CD8-positive, alpha-beta memory T cell (primary cell): ENCODE measurements at regions not wholly inside any gene's neighbourhood (a gene's known extent, or its start where the extent isn't known, plus 50 kb on each side); places are given as distances from the start of the nearest gene placed in this dataset.

Experiments used
- CTCF ChIA-PET: fragments of 350-600 bp; sonication (Branson Sonifier 250); formaldehyde crosslinking; loops from one replicate; lab custom pipeline; 2021; ENCODE audit warnings: antibody characterized with exemption; lab: Charles Lee
- POLR2A ChIA-PET: fragments of 350-600 bp; sonication (Branson Sonifier 250); formaldehyde crosslinking; loops from one replicate; lab custom pipeline; 2021; ENCODE audit warnings: antibody characterized with exemption; lab: Charles Lee
- DNase-seq, 5 donors: peaks; one replicate each; pipeline versions ENCODE4 v3.0.0 to v3.0.0-alpha.2; 2020 to 2022; ENCODE audit warnings: mixed read lengths in 1 of 5
- H3K27ac ChIP-seq: one replicate; pipeline ENCODE4 v1.7.0; 2013; ENCODE audit warnings: low read depth, mild to moderate bottlenecking, low read length, moderate library complexity
- H3K27me3 ChIP-seq: 2 replicates; pipeline ENCODE4 v1.7.0; 2013; ENCODE audit warnings: low read length, mild to moderate bottlenecking; ENCODE audit not compliant: insufficient read depth, poor library complexity, severe bottlenecking
- H3K36me3 ChIP-seq: 2 replicates; pipeline ENCODE4 v1.7.0; 2013; ENCODE audit warnings: mild to moderate bottlenecking, low read length, moderate library complexity; ENCODE audit not compliant: insufficient read depth
- H3K4me1 ChIP-seq: 2 replicates; pipeline ENCODE4 v1.7.0; 2013; ENCODE audit warnings: mild to moderate bottlenecking, low read length, moderate library complexity; ENCODE audit not compliant: insufficient read depth
- H3K4me3 ChIP-seq: 2 replicates; pipeline ENCODE4 v1.7.0; 2013; ENCODE audit warnings: mild to moderate bottlenecking, low read length
- H3K9me3 ChIP-seq: 2 replicates; pipeline ENCODE4 v1.7.0; 2013; ENCODE audit warnings: mild to moderate bottlenecking, low read length
- H3K27ac Mint-ChIP-seq, 8 donors: one replicate each; pipeline ENCODE4 v1.8.0; 2020 to 2021; ENCODE audit warnings: mixed read lengths in 8 of 8, mild to moderate bottlenecking in 6 of 8, inconsistent platforms in 3 of 8, moderate library complexity in 3 of 8
- H3K27me3 Mint-ChIP-seq, 2 donors: one replicate each; pipeline ENCODE4 v1.8.0; 2020 to 2021; ENCODE audit warnings: mixed read lengths in 2 of 2, mild to moderate bottlenecking in 1 of 2, moderate library complexity in 1 of 2
- H3K36me3 Mint-ChIP-seq, 3 donors: one replicate each; pipeline ENCODE4 v1.8.0; 2020 to 2021; ENCODE audit warnings: mixed read lengths in 3 of 3, inconsistent platforms in 1 of 3, mild to moderate bottlenecking in 1 of 3
- H3K4me1 Mint-ChIP-seq, 3 donors: one replicate each; pipeline ENCODE4 v1.8.0; 2020 to 2021; ENCODE audit warnings: mixed read lengths in 3 of 3, inconsistent platforms in 1 of 3, mild to moderate bottlenecking in 1 of 3
- H3K4me3 Mint-ChIP-seq, 7 donors: one replicate each; pipeline ENCODE4 v1.8.0; 2020 to 2021; ENCODE audit warnings: mixed read lengths in 7 of 7, mild to moderate bottlenecking in 6 of 7, moderate library complexity in 4 of 7, inconsistent platforms in 2 of 7
- H3K9me3 Mint-ChIP-seq, 5 donors: one replicate each; pipeline ENCODE4 v1.8.0; 2020 to 2022; ENCODE audit warnings: mixed read lengths in 5 of 5, mild to moderate bottlenecking in 3 of 5, moderate library complexity in 2 of 5, inconsistent platforms in 1 of 5

- Histone ChIP-seq H3K9me3 (no peaks in the 10 kb centered on the region), H3K36me3 (no peaks in the 10 kb centered on the region), H3K27ac (no peak overlapping the region), H3K27me3 (no peaks in the 10 kb centered on the region), H3K4me3 (no peak overlapping the region), H3K4me1 (no peaks in the 10 kb centered on the region)
- H3K4me3 Mint-ChIP-seq: no peak overlapping the region
- no peaks in the 10 kb centered on the region for H3K9me3 Mint-ChIP-seq
- no peaks in the 10 kb centered on the region for H3K4me1 Mint-ChIP-seq
- ChIA-PET POLR2A (no interaction called here), CTCF (no interaction called here)
- H3K27ac Mint-ChIP-seq: no peak overlapping the region
- H3K27me3 Mint-ChIP-seq: peaks cover 0 to 6% of the 10 kb centered on the region in 2 donors
- DNase-seq: no peak
- no peaks in the 10 kb centered on the region for H3K36me3 Mint-ChIP-seq
Measured at GRCh38 chr1:201659572-201659971, 120.6 kb downstream of the NAV1 start.

DNA sequence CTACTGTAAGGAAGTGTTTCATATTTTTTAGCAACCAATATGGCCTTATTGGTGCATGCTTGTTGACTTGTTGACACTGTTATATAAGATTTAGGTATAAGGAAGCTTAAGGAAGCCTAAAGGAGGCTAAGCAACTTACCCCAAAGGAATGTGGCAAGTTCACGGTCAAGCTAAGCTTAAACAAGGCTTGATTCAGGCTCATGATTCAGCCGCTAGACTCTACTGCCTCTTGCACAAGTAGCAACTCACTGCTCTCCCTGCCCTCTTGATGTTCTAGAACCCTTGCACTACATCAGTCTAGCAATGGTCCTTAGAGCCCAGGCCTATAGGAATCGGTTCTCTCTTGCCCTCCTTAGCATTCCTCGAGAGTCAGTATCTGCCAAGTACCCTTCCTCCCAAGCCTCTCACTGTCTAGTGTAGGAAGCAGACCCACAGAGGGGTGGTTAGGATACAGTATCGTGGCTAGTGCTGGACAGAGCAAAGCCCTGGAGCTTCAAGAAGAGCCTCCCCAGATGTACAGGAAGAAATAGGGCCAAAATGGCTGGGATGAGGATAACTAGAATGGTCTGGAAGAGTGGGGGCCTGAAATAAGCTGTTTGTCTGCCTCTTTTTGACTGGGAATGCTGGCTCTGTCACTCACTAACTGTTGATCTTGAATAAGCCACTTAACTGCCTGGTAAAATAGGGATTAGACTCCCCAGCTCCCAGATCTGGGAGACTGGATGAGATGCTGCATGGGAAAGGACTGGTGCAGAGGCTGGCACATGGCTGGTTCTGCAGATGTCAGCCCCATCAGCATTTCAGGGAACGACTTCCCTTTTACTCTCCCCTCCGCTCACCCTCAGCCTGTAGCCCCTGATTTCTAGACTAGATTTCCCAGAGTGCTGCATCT lies 122.2 kb downstream of the NAV1 start:
- no peak overlapping the region for H3K27ac ChIP-seq

DNA sequence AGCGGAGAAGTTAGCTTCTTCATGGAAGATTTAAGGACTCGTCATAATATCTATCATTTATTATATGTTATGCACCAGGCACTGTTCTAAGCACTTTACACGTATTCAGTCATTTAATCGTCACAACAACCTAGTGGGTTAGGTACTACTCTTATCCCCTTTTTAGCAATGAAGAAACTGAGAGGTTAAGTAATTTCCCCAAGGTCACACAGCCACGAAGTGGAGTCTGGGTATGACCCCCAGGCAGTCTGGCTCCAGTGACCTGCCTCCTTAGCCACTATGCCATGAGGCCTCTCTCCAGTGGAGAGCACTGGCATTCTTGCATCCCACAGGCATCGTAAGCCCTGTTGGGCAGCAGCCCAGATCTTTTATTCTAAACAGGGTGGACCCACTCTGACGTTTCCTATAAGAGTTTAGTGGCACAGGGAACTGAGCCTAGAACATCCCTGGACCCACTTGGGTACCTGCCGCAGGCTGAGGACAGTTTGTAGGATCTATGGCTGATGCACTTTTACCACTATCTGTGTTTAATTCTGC lies 123.0 kb downstream of the NAV1 start:
- Mint-ChIP-seq H3K4me3 (no peak overlapping the region), H3K27ac (no peak overlapping the region), H3K4me1 (no peaks in the 10 kb centered on the region), H3K27me3 (peaks cover 5 to 17% of the 10 kb centered on the region in 2 donors), H3K36me3 (no peaks in the 10 kb centered on the region), H3K9me3 (peaks cover 0 to 3% (median 0%) of the 10 kb centered on the region in 5 donors)
- ChIA-PET POLR2A (no interaction called here), CTCF (no interaction called here)
- Histone ChIP-seq H3K4me1 (no peaks in the 10 kb centered on the region), H3K27me3 (no peaks in the 10 kb centered on the region), H3K27ac (no peak overlapping the region), H3K9me3 (no peaks in the 10 kb centered on the region), H3K36me3 (no peaks in the 10 kb centered on the region), H3K4me3 (no peak overlapping the region)
- DNase-seq: no peak

More for the DNA sequence above, 122.2 kb downstream of the NAV1 start:
- ChIA-PET CTCF (no interaction called here), POLR2A (no interaction called here)
- Mint-ChIP-seq H3K27me3 (peaks cover 5 to 17% of the 10 kb centered on the region in 2 donors), H3K4me1 (no peaks in the 10 kb centered on the region), H3K27ac (no peak overlapping the region), H3K36me3 (no peaks in the 10 kb centered on the region), H3K9me3 (peaks cover 0 to 3% (median 0%) of the 10 kb centered on the region in 5 donors), H3K4me3 (no peak overlapping the region)
- no peak for DNase-seq
- Histone ChIP-seq H3K4me3 (no peak overlapping the region), H3K9me3 (no peaks in the 10 kb centered on the region), H3K4me1 (no peaks in the 10 kb centered on the region), H3K36me3 (no peaks in the 10 kb centered on the region), H3K27me3 (no peaks in the 10 kb centered on the region)

DNA sequence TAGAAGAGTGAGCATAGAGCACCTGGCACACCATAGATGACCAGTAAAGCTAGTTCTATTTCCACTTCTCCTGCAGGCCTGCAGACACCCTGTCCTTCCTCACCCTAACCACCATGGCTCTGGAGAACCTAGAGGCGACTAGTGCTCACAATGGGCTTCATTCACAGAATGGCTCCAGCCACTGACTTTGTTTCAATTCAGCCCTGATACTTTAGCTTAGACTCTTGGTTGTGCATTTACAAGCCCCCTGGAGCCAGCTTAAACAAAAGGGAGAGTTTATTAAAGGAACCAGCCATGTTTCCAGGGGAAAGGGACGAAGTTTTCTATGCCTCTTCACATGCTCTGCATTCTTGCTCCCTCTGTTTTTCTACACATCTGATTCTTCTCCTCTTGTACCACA lies 123.7 kb downstream of the NAV1 start:
- Histone ChIP-seq H3K4me3 (no peak overlapping the region), H3K27ac (no peak overlapping the region), H3K27me3 (no peaks in the 10 kb centered on the region), H3K4me1 (no peaks in the 10 kb centered on the region), H3K36me3 (no peaks in the 10 kb centered on the region), H3K9me3 (no peaks in the 10 kb centered on the region)
- DNase-seq: no peak
- Mint-ChIP-seq H3K4me1 (no peaks in the 10 kb centered on the region), H3K27ac (no peak overlapping the region), H3K4me3 (no peak overlapping the region), H3K27me3 (peaks cover 5 to 17% of the 10 kb centered on the region in 2 donors), H3K36me3 (no peaks in the 10 kb centered on the region), H3K9me3 (peaks cover 0 to 3% (median 0%) of the 10 kb centered on the region in 5 donors)
- CTCF ChIA-PET: no interaction called here
- POLR2A ChIA-PET: no interaction called here

DNA sequence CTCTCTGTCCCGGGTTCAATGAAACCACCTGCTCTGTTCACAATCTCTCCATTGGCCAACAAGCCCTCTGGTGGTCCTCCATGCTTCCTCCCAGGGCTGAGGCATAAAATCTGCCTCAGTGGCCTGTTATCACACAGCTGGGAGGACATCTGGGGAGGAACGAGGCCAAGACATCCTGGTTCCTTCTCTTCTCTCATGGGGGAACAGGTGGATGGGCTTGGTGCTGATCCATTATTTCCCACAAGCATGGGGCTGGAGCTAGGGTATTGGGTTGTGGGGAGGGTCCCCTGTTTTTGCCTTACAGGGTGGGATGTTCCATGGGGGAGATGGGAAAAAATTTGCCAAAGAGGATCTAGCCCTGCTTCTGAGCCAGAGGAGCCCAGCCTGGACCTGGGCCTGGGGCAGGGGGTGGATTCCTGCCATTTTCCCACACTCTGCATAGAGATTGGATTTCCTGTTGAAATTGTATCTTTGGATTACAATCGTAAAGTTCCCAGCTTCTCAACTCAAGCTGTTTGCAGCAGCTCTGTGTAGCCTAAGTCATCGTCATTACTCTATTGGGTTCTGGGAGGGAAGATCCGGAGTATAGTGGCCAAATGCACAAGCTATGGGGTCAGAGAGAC lies 124.7 kb downstream of the NAV1 start:
- no peaks in the 10 kb centered on the region for H3K27me3 ChIP-seq
- no peaks in the 10 kb centered on the region for H3K4me1 Mint-ChIP-seq
- H3K9me3 ChIP-seq: no peaks in the 10 kb centered on the region
- H3K4me3 ChIP-seq: no peak overlapping the region
- H3K9me3 Mint-ChIP-seq: peaks cover 0 to 3% (median 0%) of the 10 kb centered on the region in 5 donors
- peaks cover 6 to 17% of the 10 kb centered on the region in 2 donors for H3K27me3 Mint-ChIP-seq
- ChIA-PET POLR2A (no interaction called here), CTCF (no interaction called here)
- H3K36me3 ChIP-seq: no peaks in the 10 kb centered on the region
- H3K4me3 Mint-ChIP-seq: no peak overlapping the region
- H3K27ac ChIP-seq: no peak overlapping the region
- H3K36me3 Mint-ChIP-seq: no peaks in the 10 kb centered on the region
- no peak overlapping the region for H3K27ac Mint-ChIP-seq
- H3K4me1 ChIP-seq: no peaks in the 10 kb centered on the region
- no peak for DNase-seq

- Mint-ChIP-seq H3K27ac (no peak overlapping the region), H3K4me3 (no peak overlapping the region), H3K9me3 (peaks cover 0 to 3% (median 0%) of the 10 kb centered on the region in 5 donors), H3K36me3 (no peaks in the 10 kb centered on the region), H3K27me3 (peaks cover 7 to 22% of the 10 kb centered on the region in 2 donors), H3K4me1 (no peaks in the 10 kb centered on the region)
- Histone ChIP-seq H3K27ac (no peak overlapping the region), H3K36me3 (no peaks in the 10 kb centered on the region), H3K9me3 (no peaks in the 10 kb centered on the region), H3K4me3 (no peak overlapping the region), H3K27me3 (no peaks in the 10 kb centered on the region), H3K4me1 (no peaks in the 10 kb centered on the region)
- no peak for DNase-seq
- ChIA-PET CTCF (no interaction called here), POLR2A (no interaction called here)
Measured at GRCh38 chr1:201665036-201665435, 126.1 kb downstream of the NAV1 start.

DNA sequence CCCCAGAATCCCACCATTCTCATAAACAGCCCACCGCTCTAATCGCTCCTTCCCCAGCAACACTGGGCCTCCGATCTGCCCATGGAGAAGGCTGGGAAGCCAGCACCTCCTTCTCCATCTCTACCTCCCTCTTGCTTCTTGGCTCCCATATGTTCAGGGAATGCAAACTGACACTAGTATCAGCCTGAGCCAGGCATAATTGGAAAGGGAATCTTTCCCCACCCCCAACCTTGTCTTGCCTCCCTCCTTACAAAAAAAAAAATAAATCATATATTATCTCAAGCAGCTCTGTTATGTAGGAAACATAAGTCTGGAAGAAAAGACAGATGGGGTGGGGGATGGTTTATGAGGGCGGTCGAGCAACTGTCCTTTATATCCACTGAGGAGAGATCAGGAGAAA lies 127.2 kb downstream of the NAV1 start:
- Mint-ChIP-seq H3K4me1 (no peaks in the 10 kb centered on the region), H3K4me3 (no peak overlapping the region), H3K27me3 (peaks cover 7 to 22% of the 10 kb centered on the region in 2 donors), H3K27ac (no peak overlapping the region), H3K36me3 (no peaks in the 10 kb centered on the region), H3K9me3 (peaks cover 0 to 3% (median 0%) of the 10 kb centered on the region in 5 donors)
- Histone ChIP-seq H3K4me1 (no peaks in the 10 kb centered on the region), H3K9me3 (no peaks in the 10 kb centered on the region), H3K4me3 (no peak overlapping the region), H3K27ac (no peak overlapping the region), H3K36me3 (no peaks in the 10 kb centered on the region), H3K27me3 (no peaks in the 10 kb centered on the region)
- ChIA-PET CTCF (no interaction called here), POLR2A (no interaction called here)
- DNase-seq: no peak

- Mint-ChIP-seq H3K27me3 (peaks cover 7 to 22% of the 10 kb centered on the region in 2 donors), H3K4me3 (no peak overlapping the region), H3K4me1 (no peaks in the 10 kb centered on the region), H3K27ac (no peak overlapping the region), H3K9me3 (peaks cover 0 to 3% (median 0%) of the 10 kb centered on the region in 5 donors), H3K36me3 (no peaks in the 10 kb centered on the region)
- ChIA-PET CTCF (no interaction called here), POLR2A (no interaction called here)
- Histone ChIP-seq H3K27ac (no peak overlapping the region), H3K9me3 (no peaks in the 10 kb centered on the region), H3K36me3 (no peaks in the 10 kb centered on the region), H3K4me3 (no peak overlapping the region), H3K4me1 (no peaks in the 10 kb centered on the region), H3K27me3 (no peaks in the 10 kb centered on the region)
- DNase-seq: no peak
Measured at GRCh38 chr1:201666645-201667044, 127.7 kb downstream of the NAV1 start.
